SIG-M5 treated with dmso at 0.1 percent for 504 hours (cell line): ENCODE measurements at regions not wholly inside any gene's neighbourhood (a gene's known extent, or its start where the extent isn't known, plus 50 kb on each side); places are given as distances from the start of the nearest gene placed in this dataset.

Source experiments
- DNase-seq: peaks from one replicate; lab custom pipeline; 2025; ENCODE audit not compliant: unreplicated experiment; lab: John Stamatoyannopoulos, UW

DNA sequence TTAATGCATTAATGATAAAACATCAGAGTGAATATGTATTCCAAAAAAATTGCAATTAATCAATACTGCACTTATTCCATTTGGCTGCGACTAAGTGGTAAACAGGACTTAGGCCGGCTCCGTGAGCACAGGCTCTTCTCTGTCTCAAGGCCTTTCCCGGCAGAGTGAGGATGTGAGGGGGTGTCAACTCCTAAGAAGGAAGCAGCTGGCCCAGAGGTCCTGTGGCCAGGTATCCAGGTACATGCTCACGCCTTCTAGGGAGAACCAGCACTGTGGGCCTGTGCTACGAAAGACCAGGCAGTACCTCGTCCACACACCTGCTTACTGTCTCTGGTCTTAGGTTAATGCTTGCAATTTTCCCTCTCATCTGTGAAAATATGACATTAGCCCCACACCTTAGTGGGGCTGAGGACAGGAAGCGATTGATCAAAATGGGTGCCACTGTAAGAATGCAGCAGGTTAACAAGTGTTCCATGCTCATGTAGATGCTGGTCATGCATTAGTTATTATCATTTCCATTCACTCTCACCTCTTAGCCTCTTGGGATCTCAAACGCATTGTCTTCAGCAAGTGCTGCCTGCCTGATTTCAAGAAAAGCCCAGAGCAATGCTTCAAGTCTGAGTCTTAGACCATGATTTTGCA lies 175.3 kb downstream of the ABHD5 start:
- DNase-seq: no peak

DNA sequence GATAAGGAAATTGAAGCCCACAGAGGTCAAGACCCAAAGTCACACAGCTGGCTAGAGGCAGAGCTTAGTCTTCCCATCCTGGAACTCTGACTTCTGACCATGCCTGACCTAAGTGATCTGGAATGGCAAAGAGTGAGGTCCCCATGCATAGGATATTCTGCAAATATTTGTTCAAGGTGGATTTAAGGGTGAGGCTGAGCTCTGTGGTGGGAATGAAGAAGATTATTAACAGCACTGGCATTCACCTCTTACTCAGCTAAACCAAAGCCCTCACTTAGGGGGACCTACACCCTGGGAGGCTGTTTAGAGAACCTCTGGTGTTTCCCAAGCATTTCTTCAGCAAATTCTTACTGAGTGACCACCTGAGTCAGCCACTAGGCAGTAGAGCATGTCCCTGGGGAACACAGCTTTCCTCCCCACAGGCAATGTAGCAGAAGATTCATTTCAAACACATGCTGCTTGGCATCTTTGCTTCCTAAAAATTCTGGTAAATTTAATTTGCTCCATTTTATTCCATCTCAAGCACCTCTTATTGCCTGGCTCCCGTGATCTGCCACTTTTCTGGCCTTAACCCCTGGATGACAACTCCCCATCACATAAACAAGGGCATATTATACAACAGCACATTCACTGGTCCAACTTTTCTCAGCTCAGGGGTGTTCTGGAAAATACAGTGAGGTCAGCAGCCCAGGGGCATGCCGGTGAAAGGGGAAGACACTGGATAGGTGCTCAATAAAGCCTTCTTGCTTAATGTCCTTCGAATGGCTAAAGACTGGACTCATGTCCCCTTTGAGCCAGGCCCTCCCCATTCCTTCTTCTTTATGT lies 176.0 kb downstream of the ABHD5 start:
- DNase-seq: no peak

DNA sequence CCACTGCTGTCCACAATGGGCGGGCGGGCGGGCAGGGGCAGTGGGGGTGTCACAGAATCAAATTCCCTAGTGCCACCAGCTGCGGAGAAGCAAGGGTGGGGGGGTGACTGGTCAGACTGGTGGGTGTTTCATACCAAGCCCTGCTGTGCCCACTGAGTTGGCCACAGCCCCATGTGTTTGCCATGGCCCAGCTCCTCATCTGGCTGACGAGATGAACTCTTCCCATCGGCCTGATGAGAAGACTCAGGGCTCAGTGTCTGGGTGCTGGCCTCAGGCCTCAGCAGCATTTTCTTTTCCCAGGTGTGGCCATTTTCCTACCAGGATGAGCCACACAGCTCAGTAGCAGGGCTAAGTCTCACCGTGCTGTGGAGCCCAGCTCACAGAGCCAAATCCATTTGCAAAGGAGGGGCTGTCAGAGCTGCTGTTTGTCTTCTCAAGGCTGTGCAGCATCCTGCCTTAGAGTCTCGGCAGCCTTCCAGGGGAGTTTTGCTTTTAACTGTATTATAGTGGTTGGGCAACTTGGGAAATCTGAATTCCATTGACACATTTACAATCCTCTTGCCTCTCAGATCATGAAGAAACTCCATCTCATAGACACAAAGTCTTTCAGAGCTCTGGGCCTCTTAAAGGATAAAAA lies 176.8 kb downstream of the ABHD5 start:
- DNase-seq: no peak

DNA sequence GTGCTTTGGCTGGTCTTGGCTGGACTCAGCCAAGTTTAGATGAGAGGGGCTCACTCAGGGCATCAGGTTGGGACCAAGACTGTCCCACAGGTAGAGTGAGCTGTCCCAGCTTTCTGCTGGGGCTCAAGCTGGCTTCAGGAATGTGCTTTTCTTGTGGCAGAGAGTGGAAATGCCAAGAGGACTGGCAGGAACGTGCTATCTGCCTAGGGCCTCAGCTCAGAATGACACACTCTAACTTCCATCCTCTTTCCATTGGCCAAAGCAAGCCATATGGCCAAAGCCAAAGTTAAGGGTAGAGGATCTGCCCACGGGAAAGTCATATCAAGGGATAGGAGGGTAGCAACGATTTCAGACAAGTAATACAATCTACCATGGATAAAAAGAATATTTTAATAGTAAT lies 178.8 kb downstream of the ABHD5 start:
- no peak for DNase-seq

DNA sequence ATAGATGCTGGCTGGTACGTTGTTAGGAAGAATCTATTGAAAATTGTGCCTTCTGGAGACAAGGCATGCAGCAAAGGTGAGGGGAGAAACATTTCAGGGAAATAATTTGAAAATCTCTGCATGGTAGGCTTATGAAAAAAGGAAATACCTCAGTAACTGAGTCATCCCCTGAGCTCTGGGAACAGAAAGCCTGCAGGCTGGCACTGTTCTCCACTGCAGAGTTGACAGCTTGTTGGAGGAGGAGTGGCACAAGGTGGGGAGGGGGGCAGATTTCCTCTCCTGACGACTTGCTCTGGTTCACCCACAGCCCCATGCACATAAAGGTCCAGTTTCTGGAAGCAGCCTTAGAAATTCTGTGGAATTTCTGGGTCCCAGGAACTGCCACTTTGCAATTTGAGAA lies 179.4 kb downstream of the ABHD5 start:
- no peak for DNase-seq

DNA sequence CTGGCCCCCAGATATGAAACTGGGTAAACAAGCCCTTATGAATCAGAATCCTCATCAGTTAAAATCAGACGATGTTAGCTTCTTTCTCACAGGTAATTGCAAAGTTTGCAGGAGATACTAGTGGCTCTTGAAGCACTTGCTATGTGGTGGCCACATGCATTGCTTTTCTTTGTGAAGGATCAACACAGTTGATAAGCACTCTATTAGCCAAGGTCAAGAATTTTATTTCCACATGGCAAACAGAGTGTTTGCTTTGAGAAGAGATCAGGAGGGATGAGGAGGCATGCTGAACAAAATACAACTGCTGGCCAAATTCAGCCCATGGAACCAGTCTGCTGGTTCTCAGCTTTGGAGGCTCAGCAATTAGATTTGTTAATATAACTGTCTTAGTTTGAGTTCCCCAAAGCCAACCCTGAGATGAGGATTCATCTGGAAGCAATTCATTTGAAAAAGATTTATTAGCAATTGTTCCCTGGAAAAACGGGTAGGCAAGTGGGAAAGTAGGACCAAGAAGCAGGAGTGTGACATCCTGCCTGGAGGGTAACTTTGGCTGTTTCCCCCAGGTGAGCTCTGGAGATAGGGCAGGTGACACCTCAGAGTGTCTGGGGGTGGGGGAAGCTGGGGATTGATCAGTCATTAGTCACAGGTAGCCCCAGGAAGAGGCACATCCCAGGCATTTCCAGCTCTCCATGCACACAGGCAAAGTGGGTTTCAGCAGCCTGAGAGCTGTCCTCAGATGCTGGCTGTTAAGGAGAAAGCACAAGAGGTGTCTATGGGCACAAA lies 180.3 kb downstream of the ABHD5 start:
- DNase-seq: no peak

DNA sequence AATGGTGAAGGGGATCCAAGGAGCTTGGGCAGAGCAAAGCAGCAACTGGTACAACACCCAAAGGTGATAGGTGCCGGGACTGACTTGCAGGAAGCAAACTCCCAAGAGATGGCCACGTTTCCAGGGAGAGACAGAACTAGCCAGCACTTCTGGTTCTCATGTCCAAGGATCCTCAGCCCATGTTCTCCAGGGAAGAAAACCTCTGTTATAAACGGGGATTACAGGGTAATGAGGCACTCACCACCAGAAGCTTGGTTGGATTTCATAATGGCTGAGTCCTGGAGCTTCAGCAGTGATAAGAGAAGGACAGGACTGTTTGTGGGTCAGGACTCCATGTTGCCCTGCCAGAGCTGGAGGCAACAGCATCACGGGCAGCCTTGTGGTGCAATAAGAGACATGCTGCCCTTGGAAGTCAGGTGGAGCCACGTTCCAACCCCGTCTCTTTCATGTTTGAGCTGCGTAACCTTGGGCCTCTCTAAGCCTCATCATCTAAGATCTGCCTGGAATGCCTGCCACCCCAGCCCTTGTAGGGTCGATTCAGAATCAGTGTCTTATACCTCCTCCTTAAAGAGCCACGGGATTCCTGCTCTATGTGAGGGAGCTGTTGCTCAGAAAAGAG lies 181.0 kb downstream of the ABHD5 start:
- no peak for DNase-seq

DNA sequence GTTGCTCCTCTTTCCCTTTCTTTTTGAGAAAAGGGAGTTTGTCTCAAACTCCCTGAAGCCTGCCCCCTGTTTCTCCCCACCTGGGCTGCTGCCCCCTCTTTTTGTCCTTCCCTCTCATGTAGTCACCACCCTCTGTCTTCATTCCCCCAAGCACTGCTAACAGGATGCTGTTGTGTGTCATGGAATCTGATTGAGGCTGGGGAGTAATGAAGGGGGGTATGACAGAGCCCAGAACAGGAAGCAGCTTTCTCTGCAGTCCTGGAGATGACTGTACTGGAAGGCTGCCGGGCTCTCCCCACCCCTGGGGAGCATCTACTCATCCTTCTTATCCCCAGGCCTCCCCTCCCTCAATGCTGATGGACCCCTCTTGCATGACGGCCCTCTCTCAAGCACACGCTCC lies 181.6 kb downstream of the ABHD5 start:
- DNase-seq: no peak

DNA sequence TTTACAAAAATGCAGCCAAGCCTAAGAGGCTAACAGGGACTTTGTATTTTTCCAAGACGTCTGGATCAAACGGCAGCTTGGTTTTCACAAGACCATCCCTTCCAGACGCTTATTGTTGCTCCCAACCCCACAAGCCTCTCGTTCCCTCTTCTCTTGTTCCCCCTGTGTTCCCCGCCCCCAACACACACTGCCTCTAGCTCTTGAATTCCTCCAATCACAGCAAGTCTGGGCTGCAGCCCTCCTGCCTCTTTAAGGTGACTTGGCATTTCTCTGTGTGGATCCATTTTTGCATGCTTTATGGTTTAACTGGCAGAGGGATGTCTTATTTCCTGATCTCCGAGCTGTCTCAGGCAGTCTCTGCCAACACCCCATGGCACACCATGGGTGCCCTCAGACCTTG lies 182.2 kb downstream of the ABHD5 start:
- no peak for DNase-seq

DNA sequence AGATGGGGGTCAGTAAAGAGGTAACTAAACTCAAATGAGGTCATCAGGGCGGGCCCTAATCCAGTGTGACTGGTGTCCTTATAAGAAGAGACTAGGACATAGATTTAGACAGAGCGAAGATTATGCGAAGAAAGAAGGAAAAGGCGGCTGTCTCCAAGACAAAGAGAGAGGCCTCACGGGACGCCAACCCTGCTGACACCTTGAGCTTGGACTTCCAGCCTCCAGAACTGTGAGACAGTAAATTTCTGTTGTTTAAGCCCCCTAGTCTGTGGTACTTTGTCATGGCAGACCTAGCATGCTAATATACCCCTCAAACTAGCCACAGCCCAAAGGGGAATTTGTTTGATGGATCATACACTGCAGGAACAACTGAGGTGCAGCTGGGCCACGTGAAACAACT lies 183.0 kb downstream of the ABHD5 start:
- no peak for DNase-seq

DNA sequence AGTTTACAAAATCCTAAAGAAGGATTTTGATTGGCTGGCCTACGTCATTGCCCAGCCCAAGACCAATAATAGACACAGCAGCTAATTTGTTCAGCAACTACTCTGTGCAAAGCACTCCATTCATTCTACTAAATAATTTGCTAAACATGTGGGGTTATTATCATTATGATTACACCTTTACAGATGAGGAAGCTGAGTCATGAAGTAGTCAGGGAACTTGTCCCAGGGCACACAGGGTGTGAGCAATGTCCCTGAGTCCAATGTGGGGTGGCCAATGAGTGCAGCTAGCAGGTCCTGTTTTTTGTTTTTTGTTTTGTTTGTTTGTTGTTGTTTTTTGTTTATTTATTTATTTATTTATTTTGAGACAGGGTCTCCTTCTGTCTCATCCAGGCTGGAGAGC lies 183.6 kb downstream of the ABHD5 start:
- DNase-seq: no peak

DNA sequence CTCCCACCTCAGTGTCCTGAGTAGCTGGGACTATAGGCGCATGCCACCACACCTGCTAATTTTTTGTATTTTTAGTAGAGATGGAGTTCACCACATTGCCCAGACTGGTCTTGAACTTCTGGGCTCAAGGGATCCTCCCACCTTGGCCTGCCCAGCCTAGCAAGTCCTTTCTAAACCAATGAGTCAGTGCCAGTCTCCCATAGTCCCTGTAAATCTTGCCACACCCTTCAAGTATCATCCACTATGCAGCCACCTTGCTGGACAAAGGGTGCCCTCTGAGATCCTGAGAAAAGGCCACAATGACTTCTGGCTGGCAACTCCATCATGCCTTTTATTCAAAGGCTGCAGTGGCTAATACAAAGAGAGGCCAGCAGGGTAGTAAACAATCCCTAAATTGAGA lies 184.0 kb downstream of the ABHD5 start:
- DNase-seq: no peak

DNA sequence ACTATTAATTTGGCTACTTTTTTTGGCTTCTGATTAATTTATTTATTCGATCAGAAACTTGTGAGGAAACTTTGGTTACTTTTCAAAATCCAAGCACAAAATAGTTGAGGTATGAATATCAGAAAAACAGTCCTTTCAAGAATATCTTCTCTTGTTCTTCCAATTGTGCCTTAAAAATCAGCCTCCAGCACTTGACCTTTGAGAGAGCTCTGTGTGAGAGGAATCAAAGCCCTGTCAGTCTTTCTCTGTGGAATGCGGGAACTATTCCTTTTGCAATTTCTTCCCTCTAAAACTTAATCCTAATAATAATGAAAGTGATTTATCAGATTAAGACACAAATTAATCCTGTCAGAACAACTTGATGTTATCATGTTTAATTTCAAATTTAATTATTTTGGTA lies 185.9 kb downstream of the ABHD5 start:
- no peak for DNase-seq

DNA sequence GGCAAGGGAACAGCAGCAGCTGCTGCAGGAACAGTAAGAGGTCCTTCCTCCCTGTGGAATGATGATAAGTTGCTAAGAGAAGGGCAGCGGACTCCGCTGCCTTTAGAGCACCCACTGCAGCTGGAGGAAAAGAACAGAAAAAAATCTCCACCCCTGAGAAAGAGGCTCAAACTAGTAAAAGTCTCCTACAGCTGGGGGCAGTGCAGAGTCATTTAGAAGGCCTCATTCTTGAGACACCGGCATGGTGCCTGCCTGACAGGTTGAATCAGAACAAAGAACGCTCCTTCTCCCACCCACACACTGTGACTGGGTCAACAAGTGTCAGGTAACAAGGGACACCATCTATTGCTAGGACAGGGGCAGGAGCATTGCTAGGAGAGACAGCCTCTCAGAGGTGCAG lies 188.4 kb downstream of the ABHD5 start:
- peak; percentile 24 for DNase-seq

DNA sequence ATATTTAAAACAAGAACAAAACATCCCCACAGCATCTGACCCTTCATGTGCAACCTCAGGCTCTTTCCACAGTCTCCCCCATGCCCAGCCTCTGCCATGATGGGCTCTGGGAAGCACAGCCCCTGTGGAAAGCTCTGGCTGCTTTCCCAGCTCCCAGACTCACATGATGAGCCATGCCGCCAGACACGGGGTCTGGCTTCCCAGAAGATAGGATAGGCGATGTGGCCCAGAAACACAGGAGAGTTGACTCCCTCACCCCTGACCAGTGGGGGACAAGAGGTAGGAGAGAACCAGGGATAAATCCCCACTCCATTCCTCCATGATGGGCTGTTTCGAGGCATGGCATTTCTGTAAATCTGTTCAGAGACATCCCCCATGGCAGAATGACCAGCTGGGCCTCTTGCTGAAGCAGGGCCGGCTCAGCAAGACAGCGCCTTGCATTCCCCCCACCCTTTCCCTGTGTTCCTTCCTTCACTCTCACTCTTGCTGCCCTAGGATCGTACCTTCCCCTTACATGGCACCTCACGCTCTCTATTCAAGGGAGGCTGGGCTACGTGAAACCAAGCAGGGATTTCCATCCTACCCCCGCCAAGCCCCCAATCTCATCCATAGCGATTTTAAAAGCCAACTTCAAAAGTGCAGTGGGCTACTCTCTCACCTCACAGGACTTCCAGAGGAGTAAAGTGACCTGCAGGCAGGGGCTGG lies 192.4 kb downstream of the ABHD5 start:
- DNase-seq: no peak

DNA sequence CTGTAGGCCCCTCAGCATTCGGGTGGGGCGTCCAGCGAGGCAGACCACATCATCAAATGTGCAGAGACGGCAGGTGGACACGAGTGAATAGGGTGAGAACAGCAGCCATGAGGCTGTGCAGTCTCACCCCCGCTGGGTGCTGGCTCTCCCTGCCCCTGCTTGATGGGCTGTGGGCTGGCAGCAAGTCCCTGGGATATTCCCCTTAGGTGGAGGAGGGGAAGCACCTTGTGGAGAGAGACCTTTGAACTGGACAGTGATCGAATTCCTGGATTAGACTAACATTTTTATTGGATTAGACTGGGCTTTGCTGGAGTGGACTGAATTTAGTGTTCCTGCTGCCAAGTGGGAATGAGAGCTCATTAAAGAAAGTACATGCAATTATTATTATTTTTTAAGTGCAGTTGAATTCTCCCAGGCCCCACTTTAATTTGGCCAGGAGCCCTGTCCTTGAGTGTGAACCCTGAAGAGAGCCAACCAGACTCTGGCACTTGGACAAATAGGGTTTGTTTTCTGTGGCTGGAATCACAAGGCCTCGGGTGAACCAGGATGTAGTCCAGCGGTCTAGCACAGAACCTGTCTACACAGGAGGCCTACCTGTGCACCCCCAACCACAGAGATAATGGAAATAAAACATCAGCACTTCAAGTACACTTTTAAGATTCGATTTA lies 193.1 kb downstream of the ABHD5 start:
- DNase-seq: no peak

DNA sequence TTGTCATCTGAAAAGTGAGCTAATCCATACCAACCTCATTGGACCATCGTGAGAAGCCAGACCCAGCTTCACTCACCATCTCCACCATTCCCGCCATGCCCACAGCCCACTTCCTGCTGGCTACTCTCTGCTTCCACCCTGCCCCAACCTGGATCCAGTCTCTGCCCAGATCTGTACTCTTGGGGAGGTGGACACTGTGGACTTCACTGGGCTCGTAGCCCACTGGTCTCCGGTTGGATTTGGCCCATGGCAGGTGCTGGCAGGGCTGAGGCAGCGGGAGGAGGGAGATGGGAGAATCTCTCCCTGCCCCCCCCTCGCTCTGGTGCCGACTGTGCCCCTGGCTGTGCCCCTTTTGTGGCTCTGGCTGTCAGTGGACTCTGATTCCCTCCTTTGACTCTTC lies 193.8 kb downstream of the ABHD5 start:
- no peak for DNase-seq

DNA sequence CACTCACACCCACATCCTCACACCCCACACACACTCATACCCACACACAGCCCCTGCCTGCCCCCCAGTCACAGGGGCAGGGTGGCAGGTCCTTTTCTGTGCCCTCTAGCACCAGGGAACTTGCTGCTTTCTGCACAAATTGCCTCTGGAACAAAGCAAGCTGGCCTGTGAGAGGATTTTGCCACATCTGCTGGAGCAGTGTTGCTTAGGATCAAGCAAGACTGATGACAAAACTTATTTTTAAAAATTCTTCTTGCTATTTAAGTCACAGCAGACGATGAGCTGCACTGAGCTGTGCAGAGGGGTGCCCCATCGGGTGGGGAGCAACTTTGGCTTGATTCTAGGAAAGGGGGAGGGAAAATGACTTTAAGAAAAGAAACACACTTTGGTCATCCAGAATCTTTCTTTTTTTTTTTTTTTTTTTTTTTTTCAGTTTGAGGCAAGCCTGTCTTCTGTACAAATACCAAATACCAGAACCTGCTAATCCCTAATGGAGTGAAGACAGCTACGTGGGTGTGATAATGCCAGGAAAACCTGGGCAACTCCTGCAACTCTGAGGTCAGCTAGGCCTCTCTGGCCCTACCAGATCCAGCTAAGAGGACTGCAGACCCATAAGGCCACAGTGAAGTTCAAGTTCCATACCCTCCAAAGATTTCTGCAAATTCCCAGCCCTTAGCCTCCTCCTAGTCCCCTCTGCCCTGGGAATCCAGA lies 195.3 kb downstream of the ABHD5 start:
- no peak for DNase-seq

DNA sequence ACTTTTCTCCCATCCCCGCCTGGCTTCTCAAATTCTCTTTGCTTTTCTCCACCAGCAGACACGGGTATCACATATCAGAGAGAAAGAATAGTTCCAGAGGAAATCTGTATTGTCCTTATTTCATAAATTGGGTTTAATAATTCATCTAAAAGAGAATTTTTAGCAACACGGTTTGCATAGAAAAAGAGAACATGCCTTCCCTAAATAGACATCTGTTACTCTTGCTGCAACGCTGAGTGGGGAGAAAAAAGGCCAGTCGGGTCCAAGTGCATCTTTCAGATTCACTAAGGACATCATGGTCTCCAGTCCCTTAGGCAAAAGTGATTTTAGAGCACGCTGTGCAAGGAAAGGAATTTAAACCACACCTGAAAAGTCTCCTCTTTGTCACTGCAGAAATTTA lies 201.3 kb downstream of the ABHD5 start:
- no peak for DNase-seq
